H9 (cell line): ENCODE measurements at regions not wholly inside any gene's neighbourhood (a gene's known extent, or its start where the extent isn't known, plus 50 kb on each side); places are given as distances from the start of the nearest gene placed in this dataset.

Experiments
- DNase-seq: peaks from one replicate; pipeline ENCODE4 v3.0.0-alpha.2; 2017
- H2AFZ ChIP-seq: one replicate; pipeline ENCODE4 v1.6.1; 2013; ENCODE audit warnings: mild to moderate bottlenecking, low read length, control low read depth, moderate library complexity
- H2AK5ac ChIP-seq: 2 replicates; pipeline ENCODE4 v1.6.1; 2013; ENCODE audit warnings: low read length, control low read depth, mixed read lengths; ENCODE audit not compliant: insufficient read length
- H2BK120ac ChIP-seq: one replicate; pipeline ENCODE4 v1.6.1; 2013; ENCODE audit warnings: low read depth, mild to moderate bottlenecking, low read length, control low read depth, inconsistent platforms; ENCODE audit not compliant: poor library complexity, severe bottlenecking
- H2BK12ac ChIP-seq: 2 replicates; pipeline ENCODE4 v1.6.1; 2013; ENCODE audit warnings: low read length, control low read depth, mixed read lengths, low read depth; ENCODE audit not compliant: insufficient read length
- H2BK15ac ChIP-seq: 2 replicates; pipeline ENCODE4 v1.6.1; 2013; ENCODE audit warnings: low read depth, low read length, control low read depth
- H2BK20ac ChIP-seq: one replicate; pipeline ENCODE4 v1.6.1; 2013; ENCODE audit warnings: low read depth, mild to moderate bottlenecking, low read length, control low read depth, inconsistent platforms; ENCODE audit not compliant: poor library complexity, severe bottlenecking
- H2BK5ac ChIP-seq: 2 replicates; pipeline ENCODE4 v1.6.1; 2013; ENCODE audit warnings: low read length, control low read depth, mixed read lengths; ENCODE audit not compliant: insufficient read length
- H3K14ac ChIP-seq: 2 replicates; pipeline ENCODE4 v1.6.1; 2013; ENCODE audit warnings: low read length, control low read depth; ENCODE audit not compliant: insufficient read depth
- H3K18ac ChIP-seq: 2 replicates; pipeline ENCODE4 v1.6.1; 2013; ENCODE audit warnings: low read depth, mild to moderate bottlenecking, mixed read lengths, low read length, control low read depth; ENCODE audit not compliant: insufficient read length
- H3K23ac ChIP-seq: 2 replicates; pipeline ENCODE4 v1.6.1; 2013; ENCODE audit warnings: low read length, control low read depth, mixed read lengths, low read depth; ENCODE audit not compliant: insufficient read length
- H3K23me2 ChIP-seq: 2 replicates; pipeline ENCODE4 v1.6.1; 2013; ENCODE audit warnings: low read depth, mild to moderate bottlenecking, mixed read lengths, low read length, control low read depth; ENCODE audit not compliant: insufficient read length, poor library complexity, severe bottlenecking
- H3K27ac ChIP-seq: 2 replicates; pipeline ENCODE4 v1.5.1; 2013; ENCODE audit warnings: low read length, control low read depth, mixed read lengths, low read depth; ENCODE audit not compliant: insufficient read length
- H3K27me3 ChIP-seq: 2 replicates; pipeline ENCODE4 v1.6.1; 2013; ENCODE audit warnings: low read length, control low read depth, inconsistent platforms; ENCODE audit not compliant: insufficient read depth
- H3K4ac ChIP-seq: 2 replicates; pipeline ENCODE4 v1.6.1; 2013; ENCODE audit warnings: low read depth, mild to moderate bottlenecking, control low read depth, inconsistent platforms, low read length, moderate library complexity
- H3K4me1 ChIP-seq: 2 replicates; pipeline ENCODE4 v1.6.1; 2013; ENCODE audit warnings: low read length, control low read depth, inconsistent platforms; ENCODE audit not compliant: insufficient read depth
- H3K4me2 ChIP-seq: 2 replicates; pipeline ENCODE4 v1.6.1; 2013; ENCODE audit warnings: low read length, control low read depth, mixed read lengths; ENCODE audit not compliant: insufficient read length, insufficient read depth
- H3K56ac ChIP-seq: 2 replicates; pipeline ENCODE4 v1.6.1; 2013; ENCODE audit warnings: low read depth, mild to moderate bottlenecking, mixed read lengths, low read length, control low read depth; ENCODE audit not compliant: insufficient read length
- H3K79me1 ChIP-seq: 2 replicates; pipeline ENCODE4 v1.6.1; 2013; ENCODE audit warnings: low read depth, mild to moderate bottlenecking, moderate library complexity, low read length, control low read depth, inconsistent platforms; ENCODE audit not compliant: insufficient read depth, poor library complexity, severe bottlenecking
- H3K79me2 ChIP-seq: 2 replicates; pipeline ENCODE4 v1.6.1; 2013; ENCODE audit warnings: low read length, control low read depth, inconsistent platforms; ENCODE audit not compliant: insufficient read depth
- H3K9ac ChIP-seq: 2 replicates; pipeline ENCODE4 v1.6.1; 2013; ENCODE audit warnings: low read length, control low read depth, mixed read lengths; ENCODE audit not compliant: insufficient read length; ENCODE audit errors: extremely low read depth
- H3K9me3 ChIP-seq: one replicate; pipeline ENCODE4 v1.6.1; 2013; ENCODE audit warnings: low read depth, low read length, inconsistent platforms; ENCODE audit not compliant: control insufficient read depth
- H3T11ph ChIP-seq: one replicate; pipeline ENCODE4 v1.6.1; 2013; ENCODE audit warnings: mild to moderate bottlenecking, low read length, control low read depth, inconsistent platforms
- H4K20me1 ChIP-seq: one replicate; pipeline ENCODE4 v1.6.1; 2013; ENCODE audit not compliant: control insufficient read depth, insufficient read length, insufficient read depth
- H4K5ac ChIP-seq: 2 replicates; pipeline ENCODE4 v1.6.1; 2013; ENCODE audit warnings: low read depth, mild to moderate bottlenecking, mixed read lengths, low read length, control low read depth; ENCODE audit not compliant: insufficient read length
- H4K8ac ChIP-seq: replicated peaks from 2 replicates; pipeline ENCODE4 v1.6.1; 2013; ENCODE audit warnings: low read length, control low read depth, mixed read lengths, low read depth; ENCODE audit not compliant: insufficient read length
- H4K91ac ChIP-seq: 2 replicates; pipeline ENCODE4 v1.6.1; 2013; ENCODE audit warnings: low read depth, mild to moderate bottlenecking, moderate library complexity, mixed read lengths, low read length, control low read depth; ENCODE audit not compliant: insufficient read length
- H3K27ac Mint-ChIP-seq, 3 experiments: 2 replicates in 2 of 3; 3 replicates in 1 of 3; pipeline ENCODE4 v1.8.0; 2020 to 2021; ENCODE audit warnings: mixed read lengths in 3 of 3, mild to moderate bottlenecking in 1 of 3, moderate library complexity in 1 of 3
- H3K27me3 Mint-ChIP-seq: 2 replicates; pipeline ENCODE4 v1.8.0; 2021; ENCODE audit warnings: low read depth, mild to moderate bottlenecking, moderate library complexity, mixed read lengths
- H3K36me3 Mint-ChIP-seq, 3 experiments: 2 replicates in 2 of 3; 3 replicates in 1 of 3; pipeline ENCODE4 v1.8.0; 2020 to 2021; ENCODE audit warnings: low read depth in 3 of 3, mixed read lengths in 3 of 3; ENCODE audit not compliant: insufficient read depth in 1 of 3
- H3K4me1 Mint-ChIP-seq, 2 experiments: 2 replicates each; pipeline ENCODE4 v1.8.0; 2020; ENCODE audit warnings: mixed read lengths in 2 of 2
- H3K4me3 Mint-ChIP-seq, 2 experiments: 2 replicates in 1 of 2; 3 replicates in 1 of 2; pipeline ENCODE4 v1.8.0; 2020 to 2021; ENCODE audit warnings: mild to moderate bottlenecking in 2 of 2, mixed read lengths in 2 of 2, moderate library complexity in 1 of 2
- H3K9me3 Mint-ChIP-seq, 2 experiments: 2 replicates in 1 of 2; 3 replicates in 1 of 2; pipeline ENCODE4 v1.8.0; 2020; ENCODE audit warnings: mild to moderate bottlenecking in 2 of 2, mixed read lengths in 2 of 2, moderate library complexity in 1 of 2
- CTCF ChIP-seq: fragments of 200-600 bp; sonication (generic); conservative IDR thresholded peaks from 3 replicates; pipeline ENCODE4 v1.8.0; 2021; ENCODE audit warnings: antibody characterized with exemption, mild to moderate bottlenecking
- WGBS: extraction: QIAGEN DNeasy Blood & Tissue Kit; methylation state at CpG from one replicate; pipeline ENCODE4 v1.1.7; 2013; ENCODE audit warnings: missing lambda C conversion rate, low lambda C conversion rate, mixed read lengths; ENCODE audit not compliant: insufficient read length; ENCODE audit errors: extremely low coverage; 5-methylcytosine and 5-hydroxymethylcytosine counted together

- Histone ChIP-seq H2BK15ac (no peak overlapping the region), H3K23ac (no peak overlapping the region), H3K23me2 (no peaks in the 10 kb centered on the region), H2AFZ (no peak overlapping the region), H2AK5ac (no peak overlapping the region), H3K4me1 (no peaks in the 10 kb centered on the region), H2BK5ac (no peak overlapping the region), H3K56ac (no peak overlapping the region), H3K18ac (no peak overlapping the region), H3K27ac (no peak overlapping the region), H3K9ac (no peak overlapping the region), H3K27me3 (no peaks in the 10 kb centered on the region), H3K79me1 (no peaks in the 10 kb centered on the region), H2BK12ac (no peak overlapping the region), H3K9me3 (no peaks in the 10 kb centered on the region), H3K14ac (no peak overlapping the region), H3T11ph (no peak overlapping the region), H3K4me2 (no peak overlapping the region), H3K4ac (no peak overlapping the region), H2BK20ac (no peak overlapping the region), H4K91ac (no peak overlapping the region), H3K79me2 (no peaks in the 10 kb centered on the region), H4K20me1 (no peaks in the 10 kb centered on the region), H4K8ac (no peak overlapping the region), H2BK120ac (no peak overlapping the region), H4K5ac (no peak overlapping the region)
- Mint-ChIP-seq H3K27me3 (no peaks in the 10 kb centered on the region), H3K27ac (no peak overlapping the region), H3K36me3 (no peaks in the 10 kb centered on the region), H3K9me3 (no peaks in the 10 kb centered on the region), H3K4me1 (peaks cover 0 to 11% of the 10 kb centered on the region in 2 experiments; a peak in 2 of 4 replicates), H3K4me3 (no peak overlapping the region)
- WGBS = 100% methylated on average over 1 of the region's 1 CpG
- no peak for DNase-seq
- TF ChIP-seq CTCF = no peak
Observed at GRCh38 chr1:168960114-168960513, 146.4 kb upstream of the ATP1B1 start.
